Colonic mucosa (tissue), 4 donors: ENCODE measurements at regions not wholly inside any gene's neighbourhood (a gene's known extent, or its start where the extent isn't known, plus 50 kb on each side); places are given as distances from the start of the nearest gene placed in this dataset.

Source experiments
- DNase-seq: peaks from one replicate; pipeline ENCODE4 v3.0.0-alpha.2; 2020
- H3K27ac ChIP-seq: fragments of 200-600 bp; one replicate; pipeline ENCODE4 v1.8.0; 2021
- H3K27me3 ChIP-seq: fragments of 200-600 bp; one replicate; pipeline ENCODE4 v1.8.0; 2021
- H3K36me3 ChIP-seq: fragments of 200-600 bp; one replicate; pipeline ENCODE4 v1.8.0; 2021
- H3K4me1 ChIP-seq: fragments of 200-600 bp; one replicate; pipeline ENCODE4 v1.8.0; 2021; ENCODE audit warnings: mild to moderate bottlenecking
- H3K4me3 ChIP-seq: fragments of 200-600 bp; one replicate; pipeline ENCODE4 v1.8.0; 2021
- H3K9ac ChIP-seq, 2 donors: one replicate each; pipeline ENCODE4 v1.7.0; 2013; ENCODE audit warnings: control low read depth in 2 of 2, low read depth in 2 of 2, low read length in 2 of 2
- H3K9me3 ChIP-seq: fragments of 200-600 bp; one replicate; pipeline ENCODE4 v1.8.0; 2021
- intact Hi-C: fragments of 100-400 bp; cut with DNase I; formaldehyde crosslinking; loops from one replicate; pipeline ENCODE4 v1.14.1; 2022
- TF ChIP-seq, protein P1 (sequence below): fragments of 200-600 bp; IDR thresholded peaks from one replicate; pipeline ENCODE4 v1.8.0; 2022; ENCODE audit warnings: antibody characterized with exemption, mild to moderate bottlenecking
- donor health status: healthy.
- donor health status: DM: no; HTN: no; CAD: no.
- donor health status: DM: no; HTN: no; CAD: no.

DNA sequence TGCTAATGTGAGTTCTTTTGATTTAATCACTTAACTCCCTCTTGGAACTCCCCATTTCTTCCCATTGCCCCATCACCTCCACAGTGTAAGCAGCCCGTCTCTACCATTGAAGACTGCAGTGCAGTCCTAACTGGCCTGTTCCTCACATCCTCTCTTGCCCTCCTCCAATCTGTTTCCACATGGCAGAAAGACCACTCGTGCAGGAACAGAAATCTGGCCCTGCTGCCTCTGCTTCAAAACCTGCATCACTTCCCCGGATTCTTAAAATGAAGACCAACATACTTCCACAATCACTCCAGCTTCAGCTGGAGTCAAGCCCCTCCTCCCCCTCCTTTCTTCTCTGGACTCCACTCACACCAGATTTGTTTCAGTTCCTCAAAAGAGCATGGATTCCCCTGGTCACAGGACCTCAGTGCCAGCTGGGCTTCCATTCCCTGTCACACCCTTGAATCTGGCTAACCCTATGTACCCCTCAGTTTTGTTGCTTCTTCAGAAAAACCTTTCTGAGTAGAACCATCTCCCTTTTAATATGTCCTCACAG lies 802.3 kb downstream of the MAFB start:
- Histone ChIP-seq H3K9me3 (no peaks in the 10 kb centered on the region), H3K4me1 (no peaks in the 10 kb centered on the region), H3K36me3 (no peaks in the 10 kb centered on the region), H3K9ac (no peak overlapping the region), H3K4me3 (no peak overlapping the region), H3K27ac (no peak overlapping the region), H3K27me3 (no peaks in the 10 kb centered on the region)
- DNase-seq = no peak
- intact Hi-C loops = loop anchor here (10.0 kb wide), 1 partner anchor 808 kb away; no protein-coding TSS in a partner anchor
- TF ChIP-seq, protein P1, sequence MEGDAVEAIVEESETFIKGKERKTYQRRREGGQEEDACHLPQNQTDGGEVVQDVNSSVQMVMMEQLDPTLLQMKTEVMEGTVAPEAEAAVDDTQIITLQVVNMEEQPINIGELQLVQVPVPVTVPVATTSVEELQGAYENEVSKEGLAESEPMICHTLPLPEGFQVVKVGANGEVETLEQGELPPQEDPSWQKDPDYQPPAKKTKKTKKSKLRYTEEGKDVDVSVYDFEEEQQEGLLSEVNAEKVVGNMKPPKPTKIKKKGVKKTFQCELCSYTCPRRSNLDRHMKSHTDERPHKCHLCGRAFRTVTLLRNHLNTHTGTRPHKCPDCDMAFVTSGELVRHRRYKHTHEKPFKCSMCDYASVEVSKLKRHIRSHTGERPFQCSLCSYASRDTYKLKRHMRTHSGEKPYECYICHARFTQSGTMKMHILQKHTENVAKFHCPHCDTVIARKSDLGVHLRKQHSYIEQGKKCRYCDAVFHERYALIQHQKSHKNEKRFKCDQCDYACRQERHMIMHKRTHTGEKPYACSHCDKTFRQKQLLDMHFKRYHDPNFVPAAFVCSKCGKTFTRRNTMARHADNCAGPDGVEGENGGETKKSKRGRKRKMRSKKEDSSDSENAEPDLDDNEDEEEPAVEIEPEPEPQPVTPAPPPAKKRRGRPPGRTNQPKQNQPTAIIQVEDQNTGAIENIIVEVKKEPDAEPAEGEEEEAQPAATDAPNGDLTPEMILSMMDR = no peak

DNA sequence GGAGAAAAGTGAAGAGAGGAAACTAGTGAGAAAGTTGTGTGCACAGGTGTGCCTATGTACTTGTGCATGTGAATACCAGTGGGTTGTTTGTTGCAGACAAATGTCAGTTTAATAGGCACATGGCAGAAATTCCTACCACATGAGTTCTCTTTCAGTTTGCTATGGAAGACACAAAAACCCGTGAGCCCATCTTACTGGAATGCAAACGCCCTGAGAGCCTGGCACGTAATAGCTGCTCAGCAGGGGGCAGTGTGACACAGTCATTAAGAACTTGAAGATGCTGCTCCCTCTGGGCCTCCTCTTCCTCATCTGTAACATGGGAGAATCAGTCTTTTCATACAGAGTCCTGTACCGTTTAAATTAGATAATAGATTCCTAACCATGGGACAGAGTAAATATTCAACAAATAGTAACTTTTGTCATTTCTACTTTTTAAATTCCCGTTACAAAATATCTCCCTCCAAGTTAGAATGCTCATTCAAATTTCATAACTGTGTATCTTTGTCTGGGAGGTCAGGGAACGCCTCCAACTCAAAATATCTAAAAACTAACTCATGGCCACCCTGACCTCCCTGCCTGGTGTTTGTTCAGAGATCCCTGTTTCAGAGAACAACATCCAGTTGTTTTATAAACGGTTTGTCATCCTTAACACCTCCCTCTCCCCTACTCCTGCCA lies 802.9 kb downstream of the MAFB start:
- no peak overlapping the region for H3K4me3 ChIP-seq
- peak; percentile 54 for DNase-seq
- intact Hi-C loops = loop anchor here (10.0 kb wide), 1 partner anchor 809 kb away; no protein-coding TSS in a partner anchor
- no peak overlapping the region for H3K27ac ChIP-seq
- H3K27me3 ChIP-seq = no peaks in the 10 kb centered on the region
- no peaks in the 10 kb centered on the region for H3K4me1 ChIP-seq
- no peak overlapping the region for H3K9ac ChIP-seq
- H3K36me3 ChIP-seq = no peaks in the 10 kb centered on the region
- TF ChIP-seq, protein P1 = peak; percentile 38
- H3K9me3 ChIP-seq = no peaks in the 10 kb centered on the region

DNA sequence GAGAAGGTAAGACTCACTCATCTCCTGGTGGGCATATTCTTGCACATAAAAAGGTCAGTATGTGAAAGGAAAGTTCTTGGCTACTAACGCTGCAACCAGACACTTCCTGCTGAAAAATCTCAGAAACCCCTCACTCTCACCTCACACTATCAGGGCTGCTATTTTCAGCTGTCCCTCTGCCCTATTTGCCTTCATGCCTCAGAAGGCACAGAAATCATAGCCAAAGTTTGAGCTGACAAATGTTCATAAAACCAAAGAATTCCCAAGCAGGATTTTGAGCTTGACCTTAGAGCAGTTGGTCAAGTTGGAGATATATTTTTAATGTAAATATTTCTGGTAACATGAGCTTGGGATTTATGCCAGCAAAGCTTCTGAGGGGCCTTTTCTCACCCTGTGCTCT lies 806.2 kb downstream of the MAFB start:
- Histone ChIP-seq H3K27me3 (no peaks in the 10 kb centered on the region), H3K4me1 (no peaks in the 10 kb centered on the region), H3K9me3 (no peaks in the 10 kb centered on the region), H3K4me3 (no peak overlapping the region), H3K36me3 (no peaks in the 10 kb centered on the region), H3K27ac (no peak overlapping the region), H3K9ac (no peak overlapping the region)
- TF ChIP-seq, protein P1 = no peak
- intact Hi-C loops = loop anchor here (10.0 kb wide), 1 partner anchor 812 kb away; no protein-coding TSS in a partner anchor
- no peak for DNase-seq

DNA sequence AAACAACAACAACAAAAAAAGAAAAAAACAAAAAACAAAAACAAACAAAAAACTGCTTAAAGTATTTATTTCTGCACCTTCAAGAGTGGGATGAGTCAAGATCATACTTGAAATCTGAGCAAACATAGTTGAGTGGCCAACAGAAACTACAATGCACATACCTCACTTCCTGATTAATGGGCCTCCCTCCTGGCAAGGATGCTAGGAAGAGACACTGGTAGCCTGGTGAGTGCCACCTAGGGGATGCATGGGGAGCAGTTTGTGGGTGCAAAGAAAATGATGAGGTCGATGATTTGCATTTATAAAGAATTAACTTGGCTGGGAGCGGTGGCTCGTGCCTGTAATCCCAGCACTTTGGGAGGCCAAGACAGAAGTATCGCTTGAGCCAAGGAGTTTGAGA lies 808.1 kb downstream of the MAFB start:
- H3K9ac ChIP-seq = no peak overlapping the region
- TF ChIP-seq, protein P1 = no peak
- H3K4me1 ChIP-seq = no peaks in the 10 kb centered on the region
- DNase-seq = no peak
- no peaks in the 10 kb centered on the region for H3K27me3 ChIP-seq
- intact Hi-C loops = loop anchor here (10.0 kb wide), 1 partner anchor 814 kb away; no protein-coding TSS in a partner anchor
- H3K9me3 ChIP-seq = no peaks in the 10 kb centered on the region
- no peaks in the 10 kb centered on the region for H3K36me3 ChIP-seq
- H3K4me3 ChIP-seq = no peak overlapping the region
- no peak overlapping the region for H3K27ac ChIP-seq

DNA sequence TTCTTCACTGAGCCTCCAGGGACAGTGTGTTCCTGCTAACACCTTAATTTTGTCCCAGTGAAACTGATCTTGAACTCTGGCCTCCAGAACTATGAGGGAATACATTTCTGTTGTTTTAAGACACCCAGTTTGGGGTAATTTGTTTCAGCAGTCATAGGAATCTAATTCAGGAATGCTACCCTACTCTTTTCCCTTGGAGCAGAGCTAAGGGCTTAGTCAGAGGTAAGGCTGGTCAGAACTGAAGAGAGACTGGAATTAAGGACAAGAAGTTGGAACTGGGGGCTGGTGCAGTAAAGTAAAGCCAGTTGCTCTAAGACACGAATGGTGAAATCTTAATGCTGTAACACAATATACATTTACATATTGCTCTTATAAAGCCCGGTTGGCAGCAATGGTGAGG lies 809.7 kb downstream of the MAFB start:
- TF ChIP-seq, protein P1 = no peak
- DNase-seq = no peak
- Histone ChIP-seq H3K9me3 (no peaks in the 10 kb centered on the region), H3K4me3 (no peak overlapping the region), H3K36me3 (no peaks in the 10 kb centered on the region), H3K4me1 (no peaks in the 10 kb centered on the region), H3K27ac (no peak overlapping the region), H3K27me3 (no peaks in the 10 kb centered on the region), H3K9ac (no peak overlapping the region)
- intact Hi-C loops = no loop called here
